ENCODE measurements at regions not wholly inside any gene's neighbourhood (a gene's known extent, or its start where the extent isn't known, plus 50 kb on each side); places are given as distances from the start of the nearest gene placed in this dataset.
"Not testable (repeated sequence)": the region's sequence is repeated elsewhere in the genome, so short reads cannot be mapped to it uniquely, and the experiment has no call there.

DNA sequence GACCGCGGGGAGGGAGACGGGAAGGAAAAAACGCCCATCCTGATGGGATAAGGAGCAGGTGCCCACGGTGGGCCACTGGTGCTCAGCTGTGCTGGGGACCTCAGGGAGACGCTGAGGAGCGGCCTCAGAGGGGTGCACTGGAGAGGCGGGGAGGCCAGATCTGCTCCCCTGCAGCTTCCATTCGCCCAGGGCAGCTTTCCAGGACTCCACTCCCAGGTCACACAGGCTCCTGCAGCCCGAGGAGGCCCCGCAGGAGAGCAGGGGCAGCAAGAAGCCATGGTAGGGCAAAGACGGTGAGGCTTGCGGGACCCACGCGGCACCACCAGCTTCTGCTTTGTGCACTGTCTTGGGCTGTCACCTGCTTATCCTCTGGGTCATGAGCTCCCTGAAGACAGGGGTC lies 82.5 kb upstream of the SULF2 start:
- no peak for DNase-seq

DNA sequence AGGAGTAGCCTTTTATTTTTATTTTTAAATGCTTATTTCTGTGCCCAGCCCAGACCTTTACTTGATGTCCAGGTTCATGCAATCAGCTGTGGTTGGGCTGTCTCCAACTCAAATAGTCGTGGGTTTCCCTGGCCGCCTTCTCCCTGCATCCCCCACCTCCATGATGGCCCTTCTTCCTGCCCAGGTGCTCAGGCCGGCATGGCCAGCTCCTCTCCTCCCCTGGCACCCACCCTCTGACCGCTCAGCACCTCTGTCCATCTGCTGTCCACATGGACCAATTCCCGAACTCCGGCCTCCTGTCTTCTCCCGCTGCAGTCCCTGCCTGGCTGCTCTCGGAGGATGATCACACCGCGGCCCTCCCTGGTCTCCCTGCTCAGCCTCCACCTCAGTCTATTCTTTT lies 81.2 kb upstream of the SULF2 start:
- no peak for DNase-seq

DNA sequence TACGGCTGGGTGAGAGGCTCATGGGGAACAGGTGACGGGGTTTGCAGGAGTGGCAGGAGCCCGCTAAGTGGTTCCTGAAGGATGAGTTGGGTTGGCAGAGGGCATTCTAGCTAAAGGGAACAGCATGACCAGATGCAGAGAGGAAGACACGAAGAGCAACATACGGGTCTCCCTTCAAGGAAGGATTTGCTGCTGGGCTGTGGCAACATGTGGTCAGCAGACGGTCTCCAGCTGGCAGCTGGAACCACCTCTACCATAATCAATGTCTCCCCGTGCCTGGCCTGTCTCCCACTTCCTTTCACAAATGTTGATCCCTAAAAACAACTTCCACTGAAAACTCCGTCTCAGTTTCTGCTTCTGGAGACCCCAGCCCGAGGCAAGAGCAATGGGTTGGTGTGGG lies 80.6 kb upstream of the SULF2 start:
- no peak for DNase-seq

DNA sequence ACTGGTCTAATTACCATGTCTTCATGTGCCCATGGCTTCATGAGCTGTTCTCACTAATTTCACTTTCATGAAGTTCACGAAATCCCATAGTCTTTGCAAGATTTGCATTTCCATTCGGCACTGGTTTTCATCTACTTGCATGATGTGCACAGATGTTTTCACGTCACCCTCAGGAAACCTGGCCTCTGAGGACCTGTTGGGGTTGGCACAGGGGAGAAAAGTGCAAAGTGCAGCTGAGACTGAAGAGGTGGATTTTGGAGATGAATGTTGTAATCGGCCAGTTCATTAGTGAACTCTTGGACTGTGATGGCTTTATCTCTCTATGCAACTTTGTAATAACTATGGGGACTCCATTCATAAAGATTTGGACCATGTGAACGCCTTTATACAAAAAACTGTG lies 80.2 kb upstream of the SULF2 start:
- DNase-seq = no peak

DNA sequence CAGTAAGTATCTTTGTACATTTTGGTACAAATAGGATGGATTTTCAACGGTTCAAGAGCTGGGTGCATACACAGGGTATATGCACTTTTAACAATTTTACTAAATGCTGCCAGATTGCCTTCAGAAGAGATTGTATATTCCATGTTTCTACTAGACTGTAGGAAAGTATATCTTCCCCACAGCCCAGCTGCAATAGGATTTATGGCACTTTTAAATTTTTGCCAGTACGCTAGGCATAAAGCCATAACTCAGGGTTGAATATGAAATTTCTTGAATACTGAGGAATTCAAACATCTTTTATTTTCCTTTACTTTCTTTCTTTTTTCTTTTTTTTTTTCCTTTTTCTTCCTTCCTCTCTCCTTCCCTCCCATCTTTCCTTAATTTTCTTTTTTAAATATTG lies 78.7 kb upstream of the SULF2 start:
- DNase-seq = no peak

DNA sequence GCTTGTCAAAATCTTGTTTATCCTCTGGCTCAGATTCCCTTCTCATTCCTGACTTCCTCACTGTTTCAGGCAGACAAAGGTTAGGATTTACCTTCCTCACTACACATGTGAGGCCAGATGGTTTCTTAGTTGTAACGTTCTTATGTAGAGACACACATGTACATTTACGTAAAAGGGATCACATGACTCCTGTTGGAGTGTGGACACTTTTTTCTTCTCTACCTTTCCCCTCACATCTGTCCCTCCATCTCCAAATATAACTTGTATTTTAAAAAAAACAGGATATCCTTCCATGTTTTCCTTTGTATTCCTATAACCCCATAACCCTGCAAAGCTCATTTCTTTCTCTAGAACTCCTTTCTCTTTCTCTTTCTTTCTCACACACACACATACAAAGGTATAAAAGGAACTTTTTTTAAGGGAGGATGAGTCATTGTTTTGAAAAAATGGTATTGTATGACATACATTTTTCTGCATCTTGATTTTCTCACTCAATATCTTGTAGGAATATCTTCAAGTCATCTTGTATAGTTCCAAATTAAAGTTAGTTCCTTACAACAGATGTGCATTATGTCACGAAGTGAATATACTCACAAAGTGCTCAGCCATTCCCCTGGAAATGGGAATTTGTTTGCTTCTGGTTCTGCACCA lies 78.2 kb upstream of the SULF2 start:
- DNase-seq = no peak

DNA sequence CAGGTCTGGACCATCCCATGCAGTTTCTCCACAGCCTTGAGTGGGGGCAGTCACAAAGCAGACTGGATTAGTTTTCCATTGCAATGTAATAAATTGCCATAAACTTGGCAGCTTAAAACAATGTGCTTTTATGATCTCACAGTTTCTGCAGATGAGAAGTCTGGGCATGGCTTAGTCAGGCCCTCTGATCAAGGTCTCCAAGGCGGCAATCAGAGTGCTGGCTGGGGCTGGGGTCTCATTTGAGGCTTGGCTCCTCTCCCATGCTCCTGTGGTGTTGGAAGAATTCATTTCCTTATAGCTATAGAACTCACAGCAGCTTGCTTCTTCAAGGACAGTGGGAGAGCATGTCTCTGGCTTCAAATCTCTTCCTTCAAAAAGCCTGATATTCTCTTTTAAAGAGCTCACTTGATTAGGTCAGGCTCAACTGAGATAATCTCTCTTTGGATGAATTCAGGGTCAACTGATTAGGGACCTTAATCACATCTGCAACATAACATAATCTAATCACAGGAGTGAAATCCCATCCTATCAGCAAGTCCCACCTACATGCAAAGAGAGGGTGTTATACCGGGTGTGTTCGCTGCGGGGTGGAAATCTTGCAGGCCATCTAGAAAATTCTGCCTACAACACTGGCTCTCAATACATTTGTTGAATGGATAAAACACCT lies 77.4 kb upstream of the SULF2 start:
- no peak for DNase-seq

DNA sequence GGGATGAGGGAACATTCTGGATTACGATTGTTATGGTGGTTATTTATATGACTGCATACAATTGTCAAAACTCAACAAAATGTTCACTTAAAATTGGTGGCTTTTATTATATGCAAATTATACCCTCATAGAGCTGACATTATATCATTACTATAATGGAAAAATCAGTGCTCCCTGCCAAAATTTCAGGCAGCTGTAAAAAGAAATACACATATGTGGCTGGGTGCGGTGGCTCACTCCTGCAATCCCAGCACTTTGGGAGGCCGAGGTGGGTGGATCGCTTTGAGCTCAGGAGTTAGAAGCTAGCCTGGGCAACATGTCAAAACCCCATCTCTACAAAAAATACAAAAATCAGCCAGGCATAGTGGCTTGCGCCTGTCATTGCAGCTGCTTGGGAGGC lies 75.8 kb upstream of the SULF2 start:
- DNase-seq = no peak

DNA sequence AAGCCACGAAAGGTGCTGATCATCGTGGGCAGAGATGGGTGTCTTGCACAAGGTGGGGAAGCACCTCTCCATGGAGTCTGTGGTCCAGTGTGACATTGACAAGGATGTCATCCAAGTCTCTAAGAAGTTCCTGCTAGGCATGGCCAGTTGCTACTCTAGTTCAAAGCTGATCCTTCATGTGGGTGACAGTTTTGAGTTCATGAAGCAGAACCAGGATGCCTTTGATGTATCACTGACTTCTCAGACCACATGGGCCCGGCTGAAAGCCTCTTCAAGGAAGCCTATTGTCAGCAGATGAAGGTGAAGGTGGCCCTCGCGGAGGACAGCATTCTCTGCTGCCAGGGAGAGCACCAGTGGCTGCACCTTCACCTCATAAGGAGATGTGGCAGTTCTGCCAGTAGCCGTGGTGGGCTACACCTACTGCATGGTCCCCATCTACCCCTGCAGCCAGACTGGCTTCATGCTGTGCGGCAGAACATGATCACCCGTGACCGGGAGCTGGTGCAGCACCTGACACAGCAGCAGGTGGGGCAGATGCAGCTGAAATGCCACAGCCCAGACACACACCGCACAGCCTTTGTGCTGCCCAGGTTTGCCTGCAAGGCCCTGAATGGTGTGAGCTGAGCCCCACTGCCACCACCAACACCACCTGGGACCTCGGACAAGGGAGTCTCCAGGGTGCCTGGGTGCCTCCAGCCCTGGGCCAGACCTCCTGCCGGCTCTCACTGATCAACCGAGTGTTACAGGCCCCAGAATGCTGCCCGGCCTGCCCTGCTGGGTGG lies 75.0 kb upstream of the SULF2 start:
- no peak for DNase-seq

DNA sequence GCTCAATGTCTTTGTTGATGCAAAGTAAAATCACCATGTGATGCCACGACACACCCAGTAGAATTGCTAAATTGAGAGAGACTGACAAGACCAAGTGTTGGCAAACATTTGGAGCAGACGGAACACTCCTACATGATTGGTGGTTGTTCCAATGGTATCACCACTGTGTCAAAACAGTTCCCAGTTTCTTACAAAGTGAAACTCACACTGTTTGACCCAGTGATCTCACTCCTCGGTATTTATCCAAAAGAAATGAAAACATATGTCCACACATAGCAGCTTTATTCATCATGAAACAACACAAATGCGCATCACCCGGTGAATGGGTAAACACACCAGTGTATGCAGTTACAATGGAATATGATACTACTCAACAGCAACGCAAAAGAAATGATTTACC lies 74.0 kb upstream of the SULF2 start:
- no peak for DNase-seq

DNA sequence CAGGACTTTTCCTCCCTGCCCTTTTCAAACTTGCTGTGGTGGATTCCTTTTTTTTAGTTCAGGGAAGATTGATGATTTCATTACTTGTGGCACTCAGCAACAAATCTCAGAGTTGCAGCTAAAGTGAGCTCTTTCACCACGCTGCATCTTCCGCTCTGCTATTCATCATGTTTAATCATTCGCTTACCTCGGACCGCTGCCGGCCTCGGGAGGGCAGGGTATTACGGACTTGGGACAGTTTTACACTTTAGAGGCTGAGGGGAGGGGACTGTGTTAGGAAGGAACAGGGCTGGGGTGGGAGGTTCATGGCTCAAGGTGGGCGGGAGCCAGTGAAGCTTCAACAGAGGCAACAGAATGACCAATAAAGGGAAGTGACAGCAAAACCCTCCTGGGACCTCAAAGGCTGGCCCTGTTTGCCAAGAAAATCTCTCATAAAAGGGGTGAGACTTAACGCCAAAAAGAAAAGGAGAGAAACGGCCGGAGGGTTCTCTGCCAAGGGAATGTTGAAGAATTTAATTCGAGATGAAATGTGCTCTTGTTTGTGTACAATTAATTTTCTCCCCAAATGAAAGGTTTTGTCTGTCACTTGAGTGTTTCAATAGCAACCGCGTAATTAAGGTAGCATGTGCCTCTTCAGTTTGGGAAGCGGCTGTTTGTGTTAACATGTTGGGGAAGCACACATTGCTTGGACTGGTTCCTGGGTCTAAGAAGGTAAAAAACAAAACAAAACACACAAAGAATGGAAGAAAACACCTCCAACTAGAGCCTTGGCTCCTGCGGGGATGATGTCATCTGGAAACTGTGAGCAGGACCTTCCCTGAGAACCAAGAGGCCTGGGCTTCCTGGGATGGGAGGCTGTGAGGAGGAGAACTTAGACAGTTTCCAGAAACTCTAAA lies 72.5 kb upstream of the SULF2 start:
- no peak for DNase-seq

DNA sequence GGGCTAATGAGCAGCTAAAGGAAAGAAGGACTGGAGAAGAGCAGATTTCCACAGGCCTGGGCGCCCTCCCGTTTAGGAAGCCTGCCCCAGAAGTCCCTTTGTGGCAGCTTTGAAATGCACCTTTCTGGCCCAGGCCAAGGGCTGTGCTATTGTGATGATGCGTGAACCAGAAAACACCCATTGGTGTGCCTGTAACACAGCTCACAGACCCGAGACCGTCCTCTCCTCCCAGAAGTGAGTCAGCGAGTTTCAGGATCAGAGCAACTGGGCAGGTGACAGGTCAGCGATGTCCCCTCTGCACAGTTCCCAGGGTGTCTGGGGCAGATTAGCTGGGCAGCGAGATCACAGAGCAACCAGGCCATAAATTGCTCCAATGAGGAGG lies 71.9 kb upstream of the SULF2 start:
- DNase-seq = no peak

DNA sequence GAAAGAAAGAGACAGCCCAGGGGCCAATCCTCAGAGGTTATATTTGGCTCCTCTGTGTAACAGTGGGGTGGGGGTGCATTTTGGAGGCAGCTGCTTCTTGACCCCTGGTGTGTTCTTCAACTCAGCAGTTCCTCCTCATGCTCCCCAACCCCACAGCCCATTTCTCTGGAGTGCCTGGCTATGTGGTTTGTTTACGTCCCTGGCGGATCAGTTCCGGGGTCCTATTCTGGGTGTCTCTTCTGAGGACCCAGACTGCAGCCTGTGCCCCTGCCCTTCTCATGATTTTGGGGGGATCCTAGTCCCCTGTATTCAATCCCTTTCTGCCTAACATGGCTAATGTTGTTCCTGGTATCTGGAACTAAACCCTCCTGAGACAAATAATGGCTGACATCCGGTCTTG lies 70.5 kb upstream of the SULF2 start:
- no peak for DNase-seq

DNA sequence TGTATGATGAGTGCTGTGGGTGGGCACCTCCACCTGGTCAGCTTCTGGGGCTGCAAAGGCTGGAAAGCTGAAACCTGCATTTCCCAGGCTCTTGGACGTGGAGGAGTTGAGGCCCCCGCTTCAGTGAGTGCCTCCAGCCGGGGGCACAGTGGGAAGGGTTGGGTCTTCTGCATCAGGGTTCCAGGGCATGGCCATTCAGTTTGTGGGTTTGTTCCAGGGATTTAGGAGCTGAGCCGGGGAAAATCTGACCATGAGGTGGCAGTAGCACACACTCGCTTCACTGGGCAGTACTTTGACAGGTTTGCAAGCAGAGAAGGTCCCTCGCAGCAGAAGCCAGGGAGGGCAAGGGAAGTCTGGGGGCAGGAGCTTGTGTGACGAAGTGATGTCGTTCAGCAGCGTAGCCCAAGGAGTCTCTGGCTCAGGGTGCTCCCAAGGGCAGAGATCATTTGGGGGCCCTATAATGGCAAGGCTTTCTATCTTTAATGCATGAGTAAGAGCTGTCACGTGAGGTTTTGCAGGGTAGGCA lies 69.5 kb upstream of the SULF2 start:
- DNase-seq = no peak

DNA sequence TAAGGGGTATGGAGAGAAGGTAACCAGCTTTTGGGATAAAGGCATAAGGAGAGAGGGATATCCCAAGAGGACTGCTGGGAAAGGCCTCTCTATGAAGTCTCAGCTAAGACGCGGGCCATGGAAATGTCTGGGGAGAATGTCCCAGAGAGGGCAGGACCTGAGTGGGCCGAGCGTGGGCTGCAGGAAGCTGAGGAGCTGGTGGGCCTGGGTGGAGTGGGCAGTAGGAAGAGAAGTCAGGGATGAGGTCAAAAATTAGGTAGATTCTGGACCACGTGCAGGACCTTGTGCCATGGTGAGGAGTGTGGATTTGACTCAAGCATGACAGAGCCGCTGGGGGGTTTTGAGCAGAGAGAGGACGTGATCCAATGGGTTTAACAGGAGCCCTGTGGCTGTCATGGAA lies 66.5 kb upstream of the SULF2 start:
- DNase-seq = no peak

DNA sequence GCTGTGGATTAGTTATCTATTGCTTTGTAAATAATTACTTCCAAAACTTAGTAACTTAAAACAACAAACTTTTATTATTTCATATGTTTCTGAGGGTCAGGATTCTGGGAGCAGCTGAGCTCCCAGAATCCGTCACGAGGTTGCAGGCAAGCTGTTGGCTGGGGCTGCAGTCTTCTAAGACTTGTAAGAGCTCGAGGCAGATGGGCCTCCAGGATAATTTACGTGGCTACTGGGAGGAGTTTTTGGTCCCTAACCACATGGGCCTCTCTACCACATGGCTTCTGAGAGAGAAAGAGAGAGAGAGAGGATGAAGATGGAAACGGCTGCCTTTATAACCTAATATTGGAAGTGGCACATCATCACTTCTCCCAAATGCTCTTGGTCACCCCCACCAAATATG lies 64.9 kb upstream of the SULF2 start:
- no peak for DNase-seq

DNA sequence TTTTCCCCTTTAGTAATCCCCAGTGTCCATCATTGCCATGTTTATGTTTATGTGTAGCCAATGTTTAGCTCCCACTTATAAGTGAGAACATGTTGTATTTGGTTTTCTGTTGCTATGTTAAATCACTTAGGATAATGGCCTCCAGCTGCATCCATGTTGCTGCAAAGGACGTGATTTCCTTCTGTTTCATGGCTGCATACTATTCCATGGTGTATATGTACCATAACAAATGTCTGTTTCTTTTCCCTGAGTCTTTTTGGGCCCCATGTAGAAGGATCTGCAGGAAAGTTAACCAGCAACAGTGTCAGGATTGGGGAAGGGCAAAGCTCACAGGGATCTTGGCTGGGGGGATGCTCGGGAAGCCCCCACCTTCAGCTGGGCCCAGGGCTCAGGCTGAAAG lies 64.3 kb upstream of the SULF2 start:
- no peak for DNase-seq

DNA sequence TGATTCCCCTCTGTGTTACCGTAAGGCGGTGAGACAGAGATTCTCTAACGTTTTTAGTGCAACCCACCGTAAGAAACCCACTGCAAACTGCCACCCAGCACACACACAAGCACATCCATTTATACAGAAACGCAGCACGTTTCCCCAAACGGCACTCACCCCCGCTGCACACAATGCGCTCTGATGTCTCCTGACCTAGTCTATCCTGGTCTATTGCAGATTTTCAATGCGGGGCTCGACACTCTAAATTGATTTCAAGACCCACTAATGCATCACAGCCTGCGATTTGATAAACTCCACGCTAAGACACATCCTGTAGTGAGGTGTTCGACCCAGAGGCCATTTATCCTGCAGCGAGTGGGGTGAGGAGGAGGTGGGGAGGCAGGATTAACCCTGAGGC lies 63.7 kb upstream of the SULF2 start:
- no peak for DNase-seq

DNA sequence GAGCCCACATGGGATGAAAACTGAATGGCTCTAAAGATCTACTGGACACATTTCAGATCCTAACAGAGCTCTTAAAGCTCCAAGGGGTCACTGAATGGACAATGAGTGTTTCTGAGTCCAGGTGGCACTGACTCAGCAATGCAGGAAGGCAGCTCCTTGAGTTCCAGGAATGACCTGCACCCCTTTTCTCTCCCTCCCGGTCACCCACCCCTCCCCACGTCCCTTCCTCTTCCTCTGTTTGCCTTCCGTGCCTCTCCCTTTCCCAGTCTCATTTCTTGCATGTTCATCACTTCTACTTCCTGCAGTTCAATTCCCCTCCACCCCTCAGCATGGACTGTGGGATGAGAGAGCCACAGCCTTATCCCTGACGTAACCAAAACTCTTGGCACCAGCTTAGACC lies 63.3 kb upstream of the SULF2 start:
- DNase-seq = not testable (repeated sequence)

DNA sequence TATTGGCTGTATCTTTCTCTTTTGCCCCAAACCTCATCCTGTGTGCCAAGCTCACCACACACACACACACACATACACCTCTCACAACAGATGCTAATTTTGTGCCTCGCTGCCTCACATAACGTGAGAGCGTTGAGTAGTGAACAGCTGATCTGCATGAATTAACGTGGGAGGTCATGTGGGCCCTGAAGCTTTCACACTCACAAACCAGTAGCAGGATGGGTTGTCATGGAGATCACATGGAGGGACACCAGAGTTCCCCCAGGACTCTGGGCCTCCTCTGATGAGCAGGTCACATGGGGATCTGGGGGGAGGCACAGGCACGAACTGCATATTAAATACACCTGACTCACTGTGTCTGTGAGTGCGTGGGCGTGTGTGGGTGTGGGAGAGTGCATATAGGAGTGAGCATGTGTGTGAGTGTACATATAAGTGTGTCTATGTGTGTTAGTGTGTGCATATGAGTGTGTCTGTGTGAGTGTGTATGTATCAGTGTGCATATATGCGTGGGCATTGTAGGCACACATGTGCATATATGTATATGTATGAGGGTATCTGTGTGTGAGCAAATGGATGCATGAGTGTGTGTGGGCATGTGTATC lies 62.7 kb upstream of the SULF2 start:
- no peak for DNase-seq

DNA sequence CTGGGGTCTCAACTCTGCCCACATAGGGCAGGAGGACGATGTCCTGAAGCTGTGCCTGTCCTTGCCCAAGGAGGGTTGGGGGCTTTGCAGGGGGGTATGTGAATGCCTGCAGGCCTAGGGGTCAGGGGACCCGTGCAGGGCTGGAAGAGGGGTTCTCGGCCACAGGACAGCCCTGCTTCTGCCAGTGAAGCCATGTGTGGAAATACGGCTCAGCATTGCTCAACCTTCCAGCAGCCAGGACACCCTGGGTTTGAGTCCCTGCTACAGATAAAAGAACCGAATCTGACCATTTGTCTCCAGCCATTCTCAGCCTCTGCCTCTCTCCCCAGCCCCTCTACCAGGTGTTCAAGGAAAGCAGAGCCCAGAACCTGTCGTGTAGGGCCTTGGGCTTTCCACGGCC lies 61.9 kb upstream of the SULF2 start:
- not testable (repeated sequence) for DNase-seq

DNA sequence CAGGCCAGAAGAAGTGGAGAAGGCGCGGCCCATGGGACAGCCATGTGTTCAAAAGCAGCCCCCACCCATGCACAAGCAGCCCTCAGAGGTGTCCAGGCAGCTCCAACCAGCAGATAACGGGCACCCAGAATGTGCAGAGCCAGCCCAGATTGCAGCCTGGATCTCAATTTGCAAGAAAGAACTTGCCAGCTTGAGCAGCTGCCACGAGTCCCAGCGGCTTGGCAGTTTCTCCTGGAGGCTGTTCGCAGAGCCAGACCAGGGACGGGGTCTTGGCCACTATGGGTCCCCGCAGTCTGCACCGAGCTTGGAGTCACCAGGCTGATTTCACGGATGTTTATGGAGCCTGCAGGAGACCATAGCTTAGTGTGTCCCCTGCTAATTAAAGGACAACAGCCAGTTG lies 61.4 kb upstream of the SULF2 start:
- DNase-seq = not testable (repeated sequence)
